ENCODE measurements at regions not wholly inside any gene's neighbourhood (a gene's known extent, or its start where the extent isn't known, plus 50 kb on each side); places are given as distances from the start of the nearest gene placed in this dataset.

DNA sequence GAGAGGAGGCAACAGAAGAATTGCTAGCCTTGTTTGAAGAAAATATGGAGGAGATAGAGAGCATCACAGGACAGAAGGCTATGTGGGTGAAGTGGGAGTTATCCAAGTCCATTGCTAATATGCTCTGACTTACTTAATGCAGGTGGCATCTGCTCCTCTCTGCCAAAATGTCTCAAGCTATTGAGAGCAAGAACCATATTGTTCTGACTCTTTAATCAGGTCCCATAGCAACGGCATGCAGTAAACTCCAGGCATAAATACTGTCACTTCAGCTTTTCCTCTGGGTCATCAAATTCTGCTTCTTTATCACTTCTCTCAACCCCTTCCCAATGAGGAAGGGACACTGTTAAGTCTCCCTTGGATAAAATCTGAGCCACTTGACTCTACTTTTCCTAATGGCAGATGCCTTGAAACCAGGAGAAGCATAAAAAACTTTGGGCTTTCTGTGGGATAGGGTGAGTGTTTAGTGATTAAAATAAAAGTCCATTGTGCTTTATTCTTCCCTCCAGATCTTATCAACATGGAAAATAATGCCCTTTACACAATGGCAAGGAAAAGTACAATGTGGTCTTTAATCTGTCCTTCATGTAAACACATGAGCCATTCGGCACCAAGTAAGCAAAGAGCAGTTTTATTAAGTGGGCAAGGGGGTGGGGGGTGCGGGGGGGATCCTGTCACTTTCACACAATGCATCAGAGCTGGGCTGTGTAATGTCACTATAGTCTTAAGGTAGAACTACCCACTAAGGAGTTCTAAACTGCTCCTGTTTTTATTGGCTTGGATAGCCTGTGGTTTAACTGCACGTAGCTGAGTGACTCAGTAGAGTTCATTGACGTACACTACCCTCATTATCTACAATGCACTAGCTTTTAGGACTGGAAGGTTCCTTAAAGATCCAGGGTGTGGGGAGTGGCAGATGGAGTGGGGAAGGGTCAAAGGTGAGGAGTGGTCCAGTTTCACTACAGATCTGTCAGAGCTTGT lies 71.0 kb upstream of the TARS1 start:
- peak; percentile 89 for DNase-seq (ENCODE audit: low read depth, low spot score)

- no peak for DNase-seq (ENCODE audit: low read depth, low spot score)
These were observed 70.3 kb upstream of the TARS1 start for GRCh38 chr5:33370466-33370859.

- no peak for DNase-seq (ENCODE audit: low read depth, low spot score)
These were observed 69.1 kb upstream of the TARS1 start for GRCh38 chr5:33371660-33372059.

DNA sequence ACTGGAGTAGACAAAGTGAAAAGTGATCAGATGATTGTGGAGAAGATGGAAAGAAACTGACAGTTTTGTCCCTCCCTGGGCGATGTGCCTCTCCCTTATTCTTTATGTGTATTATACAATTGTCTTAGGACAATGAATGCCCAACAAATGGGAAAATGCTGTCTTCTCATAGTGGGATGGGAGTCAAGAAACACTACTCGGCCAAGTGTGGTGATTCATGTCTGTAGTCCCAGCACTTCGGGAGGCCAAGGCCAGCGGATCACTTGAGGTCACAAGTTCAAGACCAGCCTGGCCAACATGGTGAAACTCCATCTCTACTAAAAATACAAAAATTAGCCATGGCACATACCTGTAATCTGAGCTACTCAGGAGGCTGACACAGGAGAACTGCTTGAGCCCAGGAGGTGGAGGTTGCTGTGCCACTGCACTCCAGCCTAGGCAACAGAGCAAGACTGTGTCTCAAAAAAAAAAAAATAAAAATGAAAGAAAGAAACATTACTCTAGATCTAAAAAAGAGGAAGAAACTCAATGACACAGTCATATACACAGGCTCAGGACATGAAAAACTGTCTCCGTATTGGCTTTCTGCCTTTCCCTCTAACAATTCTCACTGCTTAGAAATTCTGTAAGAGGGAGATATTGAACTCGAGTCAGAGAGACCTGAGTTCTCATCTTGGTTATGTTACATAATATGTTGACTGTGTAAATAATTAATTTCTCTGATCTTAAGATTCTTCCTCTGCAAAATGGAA lies 67.9 kb upstream of the TARS1 start:
- no peak for DNase-seq (ENCODE audit: low read depth, low spot score)

- no peak for DNase-seq (ENCODE audit: low read depth, low spot score)
These were observed 64.9 kb upstream of the TARS1 start for GRCh38 chr5:33375900-33376299.

GRCh38 chr5:33379757-33380156 lies 61.0 kb upstream of the TARS1 start:
- DNase-seq (ENCODE audit: low read depth, low spot score) = peak; percentile 25

- DNase-seq (ENCODE audit: low read depth, low spot score) = no peak
These were observed 59.5 kb upstream of the TARS1 start for GRCh38 chr5:33381243-33381642.

Data from astrocyte of the hippocampus (primary cell).